ENCODE measurements at regions not wholly inside any gene's neighbourhood (a gene's known extent, or its start where the extent isn't known, plus 50 kb on each side); places are given as distances from the start of the nearest gene placed in this dataset.

DNA sequence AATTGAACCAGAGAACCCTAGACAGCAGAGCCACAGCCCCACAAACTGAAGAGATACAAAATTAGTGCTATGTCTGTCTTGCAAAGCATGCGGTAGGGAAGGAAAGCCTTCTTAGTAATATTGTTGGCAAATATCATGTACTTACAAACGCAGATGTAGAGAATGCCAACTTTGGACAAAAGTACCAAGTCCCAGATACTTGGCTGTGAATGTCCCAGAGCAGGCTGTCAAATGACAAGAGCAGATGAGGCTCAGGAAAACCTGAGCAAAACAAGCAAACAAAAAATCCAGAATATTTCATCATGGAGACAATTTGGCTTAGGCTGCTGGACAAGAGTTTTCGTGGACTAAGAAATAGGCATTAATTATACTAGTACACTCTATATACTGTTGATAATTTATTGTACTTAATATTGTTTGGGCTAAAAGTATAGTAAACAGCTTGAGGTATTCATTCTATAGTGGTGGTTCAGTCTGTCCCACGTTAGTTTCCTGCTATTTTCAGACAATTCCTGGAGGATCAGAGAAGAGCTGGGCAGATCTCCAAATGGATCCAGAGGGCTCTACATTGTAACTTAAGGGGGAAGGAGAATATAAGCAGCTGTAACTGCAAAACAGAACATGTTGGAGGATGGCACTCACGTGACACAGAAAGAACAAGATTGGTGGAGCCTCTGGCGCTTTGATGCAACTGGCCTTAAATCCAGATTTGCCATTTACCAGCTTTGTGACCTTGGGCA is 329.8 kb downstream of the ATP23 start:
- H3F3A ChIP-seq (replicated peaks; ENCODE audit: insufficient read depth): no peaks in the 10 kb centered on the region
- no peak overlapping the region for H3K4me3 ChIP-seq (ENCODE audit: low read depth in 2 of 2, low read length in 1 of 2)
- H3K9me3 ChIP-seq: no peaks in the 10 kb centered on the region
- H3K4me2 ChIP-seq: no peak overlapping the region
- H3K36me3 ChIP-seq (replicated peaks in 1 of 2; ENCODE audit: control insufficient read depth in 1 of 2, insufficient read depth in 2 of 2, low read length in 1 of 2): no peaks in the 10 kb centered on the region
- no peaks in the 10 kb centered on the region for H4K20me1 ChIP-seq (ENCODE audit: insufficient read depth)
- POLR2A ChIA-PET: no interaction called here
- H3K4me1 ChIP-seq (ENCODE audit: control insufficient read depth in 1 of 2, insufficient read depth in 2 of 2, low read depth in 1 of 2, low read length in 1 of 2): no peaks in the 10 kb centered on the region
- no peak for DNase-seq
- H3K79me2 ChIP-seq (ENCODE audit: insufficient read depth): no peaks in the 10 kb centered on the region
- H3K27me3 ChIP-seq (ENCODE audit: insufficient read depth): 0 out of 2 replicates have a peak, but pooled peaks cover 4% of the 10 kb centered on the region
- H3K9me2 ChIP-seq: no peaks in the 10 kb centered on the region
- CTCF ChIA-PET: interaction anchor here (1.0 kb wide), 1 partner anchor 8 kb away, joined by 3 read pairs; no protein-coding TSS in a partner anchor
- 11% methylated on average over 6 of the region's 6 CpGs for WGBS (ENCODE audit: low lambda C conversion rate)
- H3K9ac ChIP-seq: no peak overlapping the region
- no peak overlapping the region for H2AFZ ChIP-seq (ENCODE audit: low read depth)
- TF ChIP-seq, protein P1, sequence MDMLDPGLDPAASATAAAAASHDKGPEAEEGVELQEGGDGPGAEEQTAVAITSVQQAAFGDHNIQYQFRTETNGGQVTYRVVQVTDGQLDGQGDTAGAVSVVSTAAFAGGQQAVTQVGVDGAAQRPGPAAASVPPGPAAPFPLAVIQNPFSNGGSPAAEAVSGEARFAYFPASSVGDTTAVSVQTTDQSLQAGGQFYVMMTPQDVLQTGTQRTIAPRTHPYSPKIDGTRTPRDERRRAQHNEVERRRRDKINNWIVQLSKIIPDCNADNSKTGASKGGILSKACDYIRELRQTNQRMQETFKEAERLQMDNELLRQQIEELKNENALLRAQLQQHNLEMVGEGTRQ (IDR thresholded peaks at IDR 0.05; ENCODE audit: borderline replicate concordance, low read depth, low read length): no peak
- TF ChIP-seq MXI1 (IDR thresholded peaks at IDR 0.05; ENCODE audit: low read depth, low read length) (no peak), MEF2A (IDR thresholded peaks at IDR 0.05; ENCODE audit: borderline replicate concordance, low read depth) (no peak), EP300 (IDR thresholded peaks at IDR 0.05; ENCODE audit: borderline replicate concordance in 1 of 2, low read depth in 1 of 2, low read length in 1 of 2) (no peak), GATA2 (CRISPR knock-in tag; IDR thresholded peaks at IDR 0.05) (no peak), TAF1 (IDR thresholded peaks at IDR 0.05; ENCODE audit: borderline replicate concordance, low read depth, low read length) (no peak)
- H3K27ac ChIP-seq (ENCODE audit: low read depth in 2 of 2, low read length in 1 of 2): no peak overlapping the region

DNA sequence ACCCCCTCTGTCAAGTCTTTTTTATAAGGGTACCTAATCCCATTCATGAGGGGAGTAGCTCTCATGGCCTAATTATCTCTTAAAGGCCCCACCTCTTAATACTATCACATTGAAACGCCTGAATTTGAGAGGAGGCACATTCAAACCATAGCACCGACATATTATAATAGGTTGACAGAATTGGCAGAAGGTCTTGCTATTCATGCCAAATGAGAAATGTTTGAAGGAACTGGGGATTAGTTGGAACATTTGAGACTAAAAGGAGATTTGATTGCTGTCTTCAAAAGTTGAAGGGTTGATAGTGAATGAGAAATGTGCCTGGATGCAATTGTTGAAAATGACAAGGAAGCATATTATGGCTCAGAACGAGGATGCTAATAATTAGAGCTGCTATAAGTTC is 331.1 kb downstream of the ATP23 start:
- no peak overlapping the region for H3K4me3 ChIP-seq (ENCODE audit: low read depth in 2 of 2, low read length in 1 of 2)
- no peak for DNase-seq
- TF ChIP-seq EZH2phosphoT487 (IDR thresholded peaks at IDR 0.05; ENCODE audit: borderline replicate concordance, low read depth) (no peak), NRF1 (IDR thresholded peaks at IDR 0.05; ENCODE audit: low read depth, low read length) (no peak), MEF2A (IDR thresholded peaks at IDR 0.05; ENCODE audit: borderline replicate concordance, low read depth) (no peak), RCOR1 (IDR thresholded peaks at IDR 0.05; ENCODE audit: low read length) (no peak)
- TF ChIP-seq, protein P2, sequence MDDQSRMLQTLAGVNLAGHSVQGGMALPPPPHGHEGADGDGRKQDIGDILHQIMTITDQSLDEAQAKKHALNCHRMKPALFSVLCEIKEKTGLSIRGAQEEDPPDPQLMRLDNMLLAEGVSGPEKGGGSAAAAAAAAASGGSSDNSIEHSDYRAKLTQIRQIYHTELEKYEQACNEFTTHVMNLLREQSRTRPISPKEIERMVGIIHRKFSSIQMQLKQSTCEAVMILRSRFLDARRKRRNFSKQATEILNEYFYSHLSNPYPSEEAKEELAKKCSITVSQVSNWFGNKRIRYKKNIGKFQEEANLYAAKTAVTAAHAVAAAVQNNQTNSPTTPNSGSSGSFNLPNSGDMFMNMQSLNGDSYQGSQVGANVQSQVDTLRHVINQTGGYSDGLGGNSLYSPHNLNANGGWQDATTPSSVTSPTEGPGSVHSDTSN (IDR thresholded peaks at IDR 0.05): no peak
- TF ChIP-seq, protein P3, sequence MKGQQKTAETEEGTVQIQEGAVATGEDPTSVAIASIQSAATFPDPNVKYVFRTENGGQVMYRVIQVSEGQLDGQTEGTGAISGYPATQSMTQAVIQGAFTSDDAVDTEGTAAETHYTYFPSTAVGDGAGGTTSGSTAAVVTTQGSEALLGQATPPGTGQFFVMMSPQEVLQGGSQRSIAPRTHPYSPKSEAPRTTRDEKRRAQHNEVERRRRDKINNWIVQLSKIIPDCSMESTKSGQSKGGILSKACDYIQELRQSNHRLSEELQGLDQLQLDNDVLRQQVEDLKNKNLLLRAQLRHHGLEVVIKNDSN (IDR thresholded peaks at IDR 0.05; ENCODE audit: borderline replicate concordance, low read depth): no peak
- no peak overlapping the region for H3K27ac ChIP-seq (ENCODE audit: low read depth in 2 of 2, low read length in 1 of 2)
- H3K9ac ChIP-seq: no peak overlapping the region
- no peaks in the 10 kb centered on the region for H3K36me3 ChIP-seq (replicated peaks in 1 of 2; ENCODE audit: control insufficient read depth in 1 of 2, insufficient read depth in 2 of 2, low read length in 1 of 2)
- no peak overlapping the region for H2AFZ ChIP-seq (ENCODE audit: low read depth)
- no peaks in the 10 kb centered on the region for H3K79me2 ChIP-seq (ENCODE audit: insufficient read depth)
- no peaks in the 10 kb centered on the region for H3F3A ChIP-seq (replicated peaks; ENCODE audit: insufficient read depth)
- no peaks in the 10 kb centered on the region for H3K27me3 ChIP-seq (ENCODE audit: insufficient read depth)
- CTCF ChIA-PET: interaction anchor here (1.2 kb wide), 1 partner anchor 35 kb away, joined by 3 read pairs; no protein-coding TSS in a partner anchor
- no peak overlapping the region for H3K4me2 ChIP-seq
- no peaks in the 10 kb centered on the region for H3K9me2 ChIP-seq
- H3K9me3 ChIP-seq: no peaks in the 10 kb centered on the region
- WGBS (ENCODE audit: low lambda C conversion rate): 4% methylated on average over 3 of the region's 3 CpGs
- no peaks in the 10 kb centered on the region for H4K20me1 ChIP-seq (ENCODE audit: insufficient read depth)
- H3K4me1 ChIP-seq (ENCODE audit: control insufficient read depth in 1 of 2, insufficient read depth in 2 of 2, low read depth in 1 of 2, low read length in 1 of 2): no peaks in the 10 kb centered on the region
- POLR2A ChIA-PET: no interaction called here
